Colonic mucosa (tissue), 4 donors: ENCODE measurements at regions not wholly inside any gene's neighbourhood (a gene's known extent, or its start where the extent isn't known, plus 50 kb on each side); places are given as distances from the start of the nearest gene placed in this dataset.

ENCODE experiments used
- DNase-seq: peaks from one replicate; pipeline ENCODE4 v3.0.0-alpha.2; 2020
- H3K27ac ChIP-seq: fragments of 200-600 bp; one replicate; pipeline ENCODE4 v1.8.0; 2021
- H3K27me3 ChIP-seq: fragments of 200-600 bp; one replicate; pipeline ENCODE4 v1.8.0; 2021
- H3K36me3 ChIP-seq: fragments of 200-600 bp; one replicate; pipeline ENCODE4 v1.8.0; 2021
- H3K4me1 ChIP-seq: fragments of 200-600 bp; one replicate; pipeline ENCODE4 v1.8.0; 2021; ENCODE audit warnings: mild to moderate bottlenecking
- H3K4me3 ChIP-seq: fragments of 200-600 bp; one replicate; pipeline ENCODE4 v1.8.0; 2021
- H3K9ac ChIP-seq, 2 donors: one replicate each; pipeline ENCODE4 v1.7.0; 2013; ENCODE audit warnings: control low read depth in 2 of 2, low read depth in 2 of 2, low read length in 2 of 2
- H3K9me3 ChIP-seq: fragments of 200-600 bp; one replicate; pipeline ENCODE4 v1.8.0; 2021
- CTCF ChIP-seq: fragments of 200-600 bp; IDR thresholded peaks from one replicate; pipeline ENCODE4 v1.8.0; 2022; ENCODE audit warnings: antibody characterized with exemption, mild to moderate bottlenecking
- intact Hi-C: fragments of 100-400 bp; cut with DNase I; formaldehyde crosslinking; loops from one replicate; pipeline ENCODE4 v1.14.1; 2022
- donor health status: healthy.
- donor health status: DM: no; HTN: no; CAD: no.
- donor health status: DM: no; HTN: no; CAD: no.

GRCh38 chr5:1736889-1737711 is 62.5 kb downstream of the MRPL36 start:
- intact Hi-C loops: loop anchor here (10.0 kb wide), 1 partner anchor 1868 kb away; no protein-coding TSS in a partner anchor
- no peaks in the 10 kb centered on the region for H3K4me1 ChIP-seq
- no peaks in the 10 kb centered on the region for H3K36me3 ChIP-seq
- H3K27ac ChIP-seq: no peak overlapping the region
- no peak overlapping the region for H3K4me3 ChIP-seq
- no peak for TF ChIP-seq CTCF
- no peaks in the 10 kb centered on the region for H3K27me3 ChIP-seq
- DNase-seq: no peak
- no peaks in the 10 kb centered on the region for H3K9me3 ChIP-seq
- no peak overlapping the region for H3K9ac ChIP-seq

- Histone ChIP-seq H3K4me1 (no peaks in the 10 kb centered on the region), H3K9ac (no peak overlapping the region), H3K27me3 (no peaks in the 10 kb centered on the region), H3K4me3 (no peak overlapping the region), H3K27ac (no peak overlapping the region), H3K9me3 (no peaks in the 10 kb centered on the region), H3K36me3 (no peaks in the 10 kb centered on the region)
- intact Hi-C loops: loop anchor here (10.0 kb wide), 1 partner anchor 1869 kb away; no protein-coding TSS in a partner anchor
- TF ChIP-seq CTCF: no peak
- DNase-seq: no peak
Measured at GRCh38 chr5:1736065-1736464, 63.6 kb downstream of the MRPL36 start.

GRCh38 chr5:1735320-1735970 is 64.2 kb downstream of the MRPL36 start:
- peak; percentile 9 for DNase-seq
- Histone ChIP-seq H3K4me1 (no peaks in the 10 kb centered on the region), H3K36me3 (no peaks in the 10 kb centered on the region), H3K9ac (no peak overlapping the region), H3K9me3 (no peaks in the 10 kb centered on the region), H3K27ac (no peak overlapping the region), H3K4me3 (no peak overlapping the region), H3K27me3 (no peaks in the 10 kb centered on the region)
- TF ChIP-seq CTCF: no peak
- intact Hi-C loops: loop anchor here (10.0 kb wide), 1 partner anchor 1869 kb away; no protein-coding TSS in a partner anchor

- Histone ChIP-seq H3K27me3 (no peaks in the 10 kb centered on the region), H3K9ac (no peak overlapping the region), H3K36me3 (no peaks in the 10 kb centered on the region), H3K4me3 (no peak overlapping the region), H3K27ac (no peak overlapping the region), H3K9me3 (no peaks in the 10 kb centered on the region), H3K4me1 (no peaks in the 10 kb centered on the region)
- no peak for DNase-seq
- intact Hi-C loops: loop anchor here (10.0 kb wide), 1 partner anchor 1870 kb away; no protein-coding TSS in a partner anchor
- TF ChIP-seq CTCF: no peak
Measured at GRCh38 chr5:1734908-1735289, 64.7 kb downstream of the MRPL36 start.

GRCh38 chr5:1734271-1734907 is 65.2 kb downstream of the MRPL36 start:
- intact Hi-C loops: loop anchor here (10.0 kb wide), 1 partner anchor 1870 kb away; no protein-coding TSS in a partner anchor
- peak; percentile 11 for DNase-seq
- H3K4me1 ChIP-seq: no peaks in the 10 kb centered on the region

More at GRCh38 chr5:1734271-1734907, 65.2 kb downstream of the MRPL36 start:
- Histone ChIP-seq H3K27ac (no peak overlapping the region), H3K9me3 (no peaks in the 10 kb centered on the region), H3K27me3 (no peaks in the 10 kb centered on the region), H3K4me3 (no peak overlapping the region), H3K36me3 (no peaks in the 10 kb centered on the region), H3K9ac (no peak overlapping the region)
- TF ChIP-seq CTCF: no peak
